WTC11 (cell line): ENCODE measurements at regions not wholly inside any gene's neighbourhood (a gene's known extent, or its start where the extent isn't known, plus 50 kb on each side); places are given as distances from the start of the nearest gene placed in this dataset.

Source experiments
- ATAC-seq: fragments of 200-7000 bp; cut with Tn5 transposase; 2 replicates; pipeline ENCODE4 v1.10.0; 2021; ENCODE audit warnings: mild to moderate bottlenecking, moderate library complexity
- CTCF ChIA-PET: fragments of 300-600 bp; sonication (Branson Sonifier 250); formaldehyde crosslinking; loops from one replicate; lab custom pipeline; 2021; ENCODE audit warnings: antibody characterized with exemption; lab: Charles Lee
- POLR2A ChIA-PET: fragments of 350-600 bp; sonication (Branson Sonifier 250); formaldehyde crosslinking; loops from one replicate; lab custom pipeline; 2021; ENCODE audit warnings: antibody characterized with exemption; lab: Charles Lee
- DNase-seq: peaks from one replicate; pipeline ENCODE4 v3.0.0; 2021; ENCODE audit warnings: low spot score
- H3K27ac Mint-ChIP-seq: 2 replicates; pipeline ENCODE4 v1.8.0; 2021; ENCODE audit warnings: mixed read lengths
- H3K27me3 Mint-ChIP-seq: 2 replicates; pipeline ENCODE4 v1.8.0; 2021; ENCODE audit warnings: low read depth, mild to moderate bottlenecking, moderate library complexity, mixed read lengths
- H3K36me3 Mint-ChIP-seq: 2 replicates; pipeline ENCODE4 v1.8.0; 2021; ENCODE audit warnings: mixed read lengths
- H3K4me1 Mint-ChIP-seq: 2 replicates; pipeline ENCODE4 v1.8.0; 2022; ENCODE audit warnings: mixed read lengths
- H3K4me3 Mint-ChIP-seq: 2 replicates; pipeline ENCODE4 v1.8.0; 2021; ENCODE audit warnings: mild to moderate bottlenecking, moderate library complexity, mixed read lengths
- H3K9me3 Mint-ChIP-seq: 2 replicates; pipeline ENCODE4 v1.8.0; 2021; ENCODE audit warnings: mixed read lengths
- CREM ChIP-seq: sonication (generic); formaldehyde crosslinking; IDR thresholded peaks from 2 replicates; pipeline ENCODE4 v1.8.1; 2022; ENCODE audit warnings: mild to moderate bottlenecking, missing genetic modification reagents, moderate library complexity
- EMX1 ChIP-seq: fragments of 250-450 bp; sonication (Bioruptor Pico); IDR thresholded peaks from 2 replicates; pipeline ENCODE4 v1.8.0; 2021; ENCODE audit warnings: mild to moderate bottlenecking
- ETV6 ChIP-seq: sonication (generic); formaldehyde crosslinking; IDR thresholded peaks from 2 replicates; pipeline ENCODE4 v1.8.1; 2022; ENCODE audit warnings: mild to moderate bottlenecking, missing genetic modification reagents
- JAZF1 ChIP-seq: fragments of 250-450 bp; sonication (Bioruptor Pico); IDR thresholded peaks from 2 replicates; pipeline ENCODE4 v1.9.0; 2021; ENCODE audit warnings: moderate library complexity, mild to moderate bottlenecking, inconsistent platforms
- KAT7 ChIP-seq: sonication (generic); formaldehyde crosslinking; IDR thresholded peaks from 2 replicates; pipeline ENCODE4 v1.8.1; 2023; ENCODE audit warnings: missing genetic modification reagents, mild to moderate bottlenecking, borderline replicate concordance
- NR1H2 ChIP-seq: sonication (generic); formaldehyde crosslinking; IDR thresholded peaks from 2 replicates; pipeline ENCODE4 v1.9.0; 2021; ENCODE audit warnings: mild to moderate bottlenecking, moderate library complexity, missing genetic modification reagents
- PREB ChIP-seq: sonication (generic); formaldehyde crosslinking; IDR thresholded peaks from 2 replicates; pipeline ENCODE4 v1.8.1; 2022; ENCODE audit warnings: mild to moderate bottlenecking, missing genetic modification reagents, moderate library complexity, borderline replicate concordance
- PRRX2 ChIP-seq: fragments of 250-450 bp; sonication (Bioruptor Pico); IDR thresholded peaks from 2 replicates; pipeline ENCODE4 v1.8.0; 2021; ENCODE audit warnings: mild to moderate bottlenecking
- RELA ChIP-seq: sonication (generic); formaldehyde crosslinking; IDR thresholded peaks from 2 replicates; pipeline ENCODE4 v1.8.1; 2022; ENCODE audit warnings: missing genetic modification reagents, mild to moderate bottlenecking, borderline replicate concordance
- RORB ChIP-seq: fragments of 250-450 bp; sonication (Bioruptor Pico); IDR thresholded peaks from 2 replicates; pipeline ENCODE4 v1.9.0; 2021; ENCODE audit warnings: mild to moderate bottlenecking
- SMAD4 ChIP-seq: sonication (generic); formaldehyde crosslinking; IDR thresholded peaks from 2 replicates; pipeline ENCODE4 v1.8.0; 2022; ENCODE audit warnings: mild to moderate bottlenecking, missing genetic modification reagents
- USF2 ChIP-seq: sonication (generic); formaldehyde crosslinking; IDR thresholded peaks from 2 replicates; pipeline ENCODE4 v1.8.1; 2023; ENCODE audit warnings: mild to moderate bottlenecking, missing genetic modification reagents, moderate library complexity
- ZBTB21 ChIP-seq: sonication (generic); formaldehyde crosslinking; IDR thresholded peaks from 2 replicates; pipeline ENCODE4 v1.8.1; 2023; ENCODE audit warnings: mild to moderate bottlenecking, missing genetic modification reagents, borderline replicate concordance
- ZNF121 ChIP-seq: sonication (generic); formaldehyde crosslinking; IDR thresholded peaks from 2 replicates; pipeline ENCODE4 v1.8.0; 2023; ENCODE audit warnings: missing genetic modification reagents
- TF ChIP-seq, protein P1 (sequence below): sonication (generic); formaldehyde crosslinking; IDR thresholded peaks from 2 replicates; pipeline ENCODE4 v1.8.0; 2022; ENCODE audit warnings: missing genetic modification reagents
- TF ChIP-seq, protein P2 (sequence below): sonication (generic); formaldehyde crosslinking; conservative IDR thresholded peaks from 2 replicates; pipeline ENCODE4 v1.8.1; 2022; ENCODE audit warnings: mild to moderate bottlenecking, missing genetic modification reagents
- TF ChIP-seq, protein P3 (sequence below): sonication (generic); formaldehyde crosslinking; IDR thresholded peaks from 2 replicates; pipeline ENCODE4 v1.8.1; 2023; ENCODE audit warnings: mild to moderate bottlenecking, missing genetic modification reagents, borderline replicate concordance

GRCh38 chr2:117603060-117603459 lies 211.4 kb upstream of the DDX18 start:
- H3K27ac Mint-ChIP-seq = peak overlapping the region; percentile 93; the same call in 1 of the 2 replicates
- POLR2A ChIA-PET = interaction anchor here (0.5 kb wide), 1 partner anchor 50 kb away, joined by 3 read pairs; no protein-coding TSS in a partner anchor
- CTCF ChIA-PET = interaction anchor here (0.8 kb wide), 1 partner anchor 16 kb away, joined by 4 read pairs; no protein-coding TSS in a partner anchor

More at GRCh38 chr2:117603060-117603459, 211.4 kb upstream of the DDX18 start:
- TF ChIP-seq NR1H2 (CRISPR knock-in tag) = no peak
- TF ChIP-seq JAZF1 (CRISPR knock-in tag) = no peak
- TF ChIP-seq USF2 (CRISPR knock-in tag) = no peak
- no peak for TF ChIP-seq ZBTB21 (CRISPR knock-in tag)
- TF ChIP-seq, protein P1, sequence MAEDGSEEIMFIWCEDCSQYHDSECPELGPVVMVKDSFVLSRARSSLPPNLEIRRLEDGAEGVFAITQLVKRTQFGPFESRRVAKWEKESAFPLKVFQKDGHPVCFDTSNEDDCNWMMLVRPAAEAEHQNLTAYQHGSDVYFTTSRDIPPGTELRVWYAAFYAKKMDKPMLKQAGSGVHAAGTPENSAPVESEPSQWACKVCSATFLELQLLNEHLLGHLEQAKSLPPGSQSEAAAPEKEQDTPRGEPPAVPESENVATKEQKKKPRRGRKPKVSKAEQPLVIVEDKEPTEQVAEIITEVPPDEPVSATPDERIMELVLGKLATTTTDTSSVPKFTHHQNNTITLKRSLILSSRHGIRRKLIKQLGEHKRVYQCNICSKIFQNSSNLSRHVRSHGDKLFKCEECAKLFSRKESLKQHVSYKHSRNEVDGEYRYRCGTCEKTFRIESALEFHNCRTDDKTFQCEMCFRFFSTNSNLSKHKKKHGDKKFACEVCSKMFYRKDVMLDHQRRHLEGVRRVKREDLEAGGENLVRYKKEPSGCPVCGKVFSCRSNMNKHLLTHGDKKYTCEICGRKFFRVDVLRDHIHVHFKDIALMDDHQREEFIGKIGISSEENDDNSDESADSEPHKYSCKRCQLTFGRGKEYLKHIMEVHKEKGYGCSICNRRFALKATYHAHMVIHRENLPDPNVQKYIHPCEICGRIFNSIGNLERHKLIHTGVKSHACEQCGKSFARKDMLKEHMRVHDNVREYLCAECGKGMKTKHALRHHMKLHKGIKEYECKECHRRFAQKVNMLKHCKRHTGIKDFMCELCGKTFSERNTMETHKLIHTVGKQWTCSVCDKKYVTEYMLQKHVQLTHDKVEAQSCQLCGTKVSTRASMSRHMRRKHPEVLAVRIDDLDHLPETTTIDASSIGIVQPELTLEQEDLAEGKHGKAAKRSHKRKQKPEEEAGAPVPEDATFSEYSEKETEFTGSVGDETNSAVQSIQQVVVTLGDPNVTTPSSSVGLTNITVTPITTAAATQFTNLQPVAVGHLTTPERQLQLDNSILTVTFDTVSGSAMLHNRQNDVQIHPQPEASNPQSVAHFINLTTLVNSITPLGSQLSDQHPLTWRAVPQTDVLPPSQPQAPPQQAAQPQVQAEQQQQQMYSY (CRISPR knock-in tag) = no peak
- TF ChIP-seq RORB (CRISPR knock-in tag) = no peak
- no peak for TF ChIP-seq ZNF121
- TF ChIP-seq ETV6 (CRISPR knock-in tag) = no peak
- no peak for TF ChIP-seq KAT7
- TF ChIP-seq, protein P2, sequence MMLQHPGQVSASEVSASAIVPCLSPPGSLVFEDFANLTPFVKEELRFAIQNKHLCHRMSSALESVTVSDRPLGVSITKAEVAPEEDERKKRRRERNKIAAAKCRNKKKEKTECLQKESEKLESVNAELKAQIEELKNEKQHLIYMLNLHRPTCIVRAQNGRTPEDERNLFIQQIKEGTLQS = no peak
- TF ChIP-seq EMX1 (CRISPR knock-in tag) = no peak
- TF ChIP-seq RELA = no peak
- no peak for TF ChIP-seq PREB (CRISPR knock-in tag)
- no peak for TF ChIP-seq CREM (CRISPR knock-in tag)
- TF ChIP-seq, protein P3, sequence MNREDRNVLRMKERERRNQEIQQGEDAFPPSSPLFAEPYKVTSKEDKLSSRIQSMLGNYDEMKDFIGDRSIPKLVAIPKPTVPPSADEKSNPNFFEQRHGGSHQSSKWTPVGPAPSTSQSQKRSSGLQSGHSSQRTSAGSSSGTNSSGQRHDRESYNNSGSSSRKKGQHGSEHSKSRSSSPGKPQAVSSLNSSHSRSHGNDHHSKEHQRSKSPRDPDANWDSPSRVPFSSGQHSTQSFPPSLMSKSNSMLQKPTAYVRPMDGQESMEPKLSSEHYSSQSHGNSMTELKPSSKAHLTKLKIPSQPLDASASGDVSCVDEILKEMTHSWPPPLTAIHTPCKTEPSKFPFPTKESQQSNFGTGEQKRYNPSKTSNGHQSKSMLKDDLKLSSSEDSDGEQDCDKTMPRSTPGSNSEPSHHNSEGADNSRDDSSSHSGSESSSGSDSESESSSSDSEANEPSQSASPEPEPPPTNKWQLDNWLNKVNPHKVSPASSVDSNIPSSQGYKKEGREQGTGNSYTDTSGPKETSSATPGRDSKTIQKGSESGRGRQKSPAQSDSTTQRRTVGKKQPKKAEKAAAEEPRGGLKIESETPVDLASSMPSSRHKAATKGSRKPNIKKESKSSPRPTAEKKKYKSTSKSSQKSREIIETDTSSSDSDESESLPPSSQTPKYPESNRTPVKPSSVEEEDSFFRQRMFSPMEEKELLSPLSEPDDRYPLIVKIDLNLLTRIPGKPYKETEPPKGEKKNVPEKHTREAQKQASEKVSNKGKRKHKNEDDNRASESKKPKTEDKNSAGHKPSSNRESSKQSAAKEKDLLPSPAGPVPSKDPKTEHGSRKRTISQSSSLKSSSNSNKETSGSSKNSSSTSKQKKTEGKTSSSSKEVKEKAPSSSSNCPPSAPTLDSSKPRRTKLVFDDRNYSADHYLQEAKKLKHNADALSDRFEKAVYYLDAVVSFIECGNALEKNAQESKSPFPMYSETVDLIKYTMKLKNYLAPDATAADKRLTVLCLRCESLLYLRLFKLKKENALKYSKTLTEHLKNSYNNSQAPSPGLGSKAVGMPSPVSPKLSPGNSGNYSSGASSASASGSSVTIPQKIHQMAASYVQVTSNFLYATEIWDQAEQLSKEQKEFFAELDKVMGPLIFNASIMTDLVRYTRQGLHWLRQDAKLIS = no peak
- TF ChIP-seq SMAD4 (CRISPR knock-in tag) = no peak
- no peak for TF ChIP-seq PRRX2 (CRISPR knock-in tag)
- Mint-ChIP-seq H3K36me3 (peaks cover 58% of the 10 kb centered on the region), H3K4me1 (peaks cover 41% of the 10 kb centered on the region), H3K4me3 (no peak overlapping the region), H3K27me3 (no peaks in the 10 kb centered on the region), H3K9me3 (peaks cover 19% of the 10 kb centered on the region)
- no peak for DNase-seq
- ATAC-seq = no peak
